Tibial nerve (tissue), 4 donors: ENCODE measurements at regions not wholly inside any gene's neighbourhood (a gene's known extent, or its start where the extent isn't known, plus 50 kb on each side); places are given as distances from the start of the nearest gene placed in this dataset.

Source experiments
- CTCF ChIP-seq, 5 experiments: fragments of 200-600 bp in 3 of 5; fragments of 450-650 bp in 2 of 5; sonication (generic) in 3 of 5; IDR thresholded peaks; one replicate each; pipeline ENCODE4 v1.5.1; 2016 to 2019; ENCODE audit warnings: antibody characterized with exemption in 5 of 5, mild to moderate bottlenecking in 3 of 5, moderate library complexity in 2 of 5
- EP300 ChIP-seq, 2 donors: sonication (generic); formaldehyde crosslinking; IDR thresholded peaks; one replicate each; pipeline ENCODE4 v1.6.1; 2017; ENCODE audit warnings: antibody characterized with exemption in 2 of 2, mild to moderate bottlenecking in 1 of 2
- POLR2A ChIP-seq, 2 donors: fragments of 450-650 bp; IDR thresholded peaks; one replicate each; pipeline ENCODE4 v1.6.1; 2017; ENCODE audit warnings: antibody characterized with exemption in 2 of 2, mild to moderate bottlenecking in 2 of 2, moderate library complexity in 2 of 2

- TF ChIP-seq CTCF (IDR thresholded peaks at IDR 0.05) (no peak), POLR2A (IDR thresholded peaks at IDR 0.05) (no peak), EP300 (IDR thresholded peaks at IDR 0.05) (no peak)
Observed at GRCh38 chr18:9001209-9001608, 101.3 kb upstream of the NDUFV2 start.
